GM10248 (cell line): ENCODE measurements at regions not wholly inside any gene's neighbourhood (a gene's known extent, or its start where the extent isn't known, plus 50 kb on each side); places are given as distances from the start of the nearest gene placed in this dataset.

ENCODE experiments used
- CTCF ChIA-PET: fragments of 300-600 bp; sonication (Branson Sonifier 250); formaldehyde crosslinking; extraction: SDS; loops from one replicate; lab custom pipeline; 2021; ENCODE audit warnings: antibody characterized with exemption; lab: Yijun Ruan, JAX
- POLR2A ChIA-PET: fragments of 350-650 bp; sonication (Branson Sonifier 250); formaldehyde crosslinking; extraction: SDS; loops from one replicate; lab custom pipeline; 2020; ENCODE audit warnings: antibody characterized with exemption; lab: Yijun Ruan, JAX
- DNase-seq: peaks from one replicate; pipeline ENCODE4 v3.0.0; 2012; ENCODE audit errors: extremely low spot score
- CTCF ChIP-seq: IDR thresholded peaks from 2 replicates; pipeline ENCODE4 v1.5.1; 2012; ENCODE audit warnings: mild to moderate bottlenecking, low read depth; ENCODE audit errors: extremely low read depth, missing control alignments, control extremely low read depth

GRCh38 chr22:27594474-27595134 is 207.0 kb downstream of the MN1 start:
- no peak for TF ChIP-seq CTCF
- no peak for DNase-seq
- ChIA-PET POLR2A (no interaction called here), CTCF (no interaction called here)

GRCh38 chr22:27596133-27596870 is 205.3 kb downstream of the MN1 start:
- no peak for TF ChIP-seq CTCF
- DNase-seq, result no peak
- ChIA-PET POLR2A (no interaction called here), CTCF (no interaction called here)

DNA sequence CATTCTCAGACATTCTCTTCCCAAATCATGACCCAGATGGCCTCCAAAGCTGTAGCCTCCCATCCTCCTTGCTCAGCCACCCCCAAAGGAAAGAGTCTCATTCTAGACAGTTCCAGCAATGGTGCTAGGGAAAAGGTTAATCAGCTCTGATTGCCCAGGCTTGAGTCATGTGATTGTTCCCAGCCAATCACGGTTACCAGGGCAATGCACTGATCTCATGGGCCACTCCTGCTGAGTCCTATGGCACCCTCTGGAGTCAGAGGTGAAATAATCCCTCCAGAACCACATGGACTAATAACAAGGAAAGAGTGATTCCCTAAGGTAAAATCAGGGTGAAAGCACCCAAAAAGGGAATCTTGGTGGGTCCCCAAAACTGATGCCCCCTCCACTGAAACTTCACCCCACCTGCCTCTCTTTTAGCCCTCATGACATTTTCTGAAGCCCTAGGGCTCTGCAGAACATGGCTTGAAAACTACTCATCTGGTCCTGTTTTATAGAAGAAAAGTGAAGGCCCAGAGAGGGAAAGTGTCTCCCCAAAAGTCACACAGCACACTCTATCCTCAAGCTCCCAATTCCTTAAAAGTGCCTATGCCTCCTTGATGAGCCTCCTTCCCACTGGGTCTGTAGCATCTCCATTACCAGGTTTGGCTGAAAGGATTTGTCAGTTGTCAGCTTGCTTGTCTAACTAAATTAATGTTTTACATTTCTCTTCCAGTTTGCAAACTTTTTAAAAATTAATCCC is 203.7 kb downstream of the MN1 start:
- CTCF ChIA-PET, result interaction anchor here (1.4 kb wide), 1 partner anchor 11 kb away, joined by 3 read pairs; no protein-coding TSS in a partner anchor
- POLR2A ChIA-PET, result no interaction called here
- no peak for TF ChIP-seq CTCF
- DNase-seq, result no peak

DNA sequence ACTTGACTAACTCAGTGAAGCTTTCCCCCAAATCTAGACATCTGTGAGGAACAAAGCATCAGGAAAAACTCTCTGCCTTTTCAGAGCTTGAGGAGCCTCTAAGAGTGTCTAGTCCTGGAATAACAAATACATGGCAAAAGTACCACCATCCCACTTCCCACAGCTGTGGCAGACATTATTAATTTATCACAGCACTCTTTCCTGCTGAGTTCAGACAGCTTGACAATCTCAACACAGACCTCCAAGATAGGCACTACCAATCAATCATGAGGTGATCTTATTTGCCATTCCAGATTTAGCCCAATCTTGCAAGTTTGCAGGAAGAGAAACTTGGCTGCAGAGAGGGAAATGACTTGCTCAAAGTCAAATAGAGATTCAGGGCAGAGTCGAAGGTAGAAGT is 202.8 kb downstream of the MN1 start:
- TF ChIP-seq CTCF, result no peak
- DNase-seq, result no peak
- ChIA-PET CTCF (interaction anchor here (1.4 kb wide), 1 partner anchor 10 kb away, joined by 3 read pairs; no protein-coding TSS in a partner anchor), POLR2A (no interaction called here)

GRCh38 chr22:27601195-27601594 is 200.4 kb downstream of the MN1 start:
- DNase-seq, result no peak
- ChIA-PET CTCF (no interaction called here), POLR2A (no interaction called here)
- no peak for TF ChIP-seq CTCF

DNA sequence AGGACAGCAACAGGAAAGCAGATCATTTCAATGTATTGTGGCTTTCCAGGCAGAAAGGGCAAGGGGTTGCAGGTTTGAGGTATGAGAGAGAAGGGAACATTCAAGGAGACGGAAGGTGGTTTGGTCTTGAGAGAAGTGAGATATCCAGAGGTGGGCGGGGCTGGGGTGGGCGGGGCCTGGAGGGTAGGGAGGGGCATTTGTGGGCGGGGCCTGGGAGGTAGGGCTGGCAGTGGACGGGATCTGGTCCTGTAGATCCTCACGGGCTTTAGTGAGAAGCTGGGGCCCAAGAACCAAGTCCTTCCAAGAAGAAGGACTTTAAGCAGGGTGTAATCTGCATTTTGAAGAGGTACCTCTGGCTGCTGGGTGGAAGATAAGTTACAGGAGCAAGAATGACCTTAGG is 199.2 kb downstream of the MN1 start:
- no peak for DNase-seq
- POLR2A ChIA-PET, result no interaction called here
- CTCF ChIA-PET, result no interaction called here
- no peak for TF ChIP-seq CTCF
